Loucy (cell line): ENCODE measurements at regions not wholly inside any gene's neighbourhood (a gene's known extent, or its start where the extent isn't known, plus 50 kb on each side); places are given as distances from the start of the nearest gene placed in this dataset.

Experiments
- H2AFZ ChIP-seq: fragments of 200-600 bp; sonication (generic); 2 replicates; pipeline ENCODE4 v1.6.0; 2016; ENCODE audit warnings: antibody characterized with exemption, mild to moderate bottlenecking, low read length, moderate library complexity
- H3F3A ChIP-seq: fragments of 200-600 bp; 2 replicates; pipeline ENCODE4 v1.6.0; 2016; ENCODE audit warnings: antibody characterized with exemption, low read depth, mild to moderate bottlenecking
- H3K27me3 ChIP-seq: fragments of 200-600 bp; sonication (generic); 2 replicates; pipeline ENCODE4 v1.6.1; 2014; ENCODE audit warnings: low read length, mild to moderate bottlenecking; ENCODE audit not compliant: insufficient read depth, poor library complexity, severe bottlenecking
- H3K36me3 ChIP-seq: fragments of 200-600 bp; sonication (generic); 2 replicates; pipeline ENCODE4 v1.6.1; 2016; ENCODE audit warnings: low read length; ENCODE audit not compliant: insufficient read depth
- H3K4me1 ChIP-seq: fragments of 200-600 bp; sonication (generic); 2 replicates; pipeline ENCODE4 v1.5.1; 2014; ENCODE audit warnings: low read length, mild to moderate bottlenecking; ENCODE audit not compliant: insufficient read depth, poor library complexity, severe bottlenecking
- H3K4me2 ChIP-seq: fragments of 200-600 bp; sonication (generic); 2 replicates; pipeline ENCODE4 v1.6.0; 2014; ENCODE audit warnings: antibody characterized with exemption, low read length, low read depth, mild to moderate bottlenecking; ENCODE audit not compliant: poor library complexity, severe bottlenecking
- H3K4me3 ChIP-seq: fragments of 200-600 bp; sonication (generic); 2 replicates; pipeline ENCODE4 v1.5.1; 2014; ENCODE audit warnings: low read length, mild to moderate bottlenecking, mixed read lengths; ENCODE audit not compliant: poor library complexity, severe bottlenecking
- H3K79me2 ChIP-seq: fragments of 200-600 bp; sonication (generic); 2 replicates; pipeline ENCODE4 v1.6.1; 2014; ENCODE audit warnings: low read length; ENCODE audit not compliant: insufficient read depth
- H3K9ac ChIP-seq: fragments of 200-600 bp; sonication (generic); 2 replicates; pipeline ENCODE4 v1.6.0; 2014; ENCODE audit warnings: mild to moderate bottlenecking, low read depth, low read length, moderate library complexity; ENCODE audit not compliant: poor library complexity, severe bottlenecking
- H3K9me2 ChIP-seq: fragments of 200-600 bp; sonication (generic); replicated peaks from 2 replicates; pipeline ENCODE4 v1.6.1; 2016; ENCODE audit warnings: low read depth, low read length, mixed read lengths
- H3K9me3 ChIP-seq: fragments of 200-600 bp; sonication (generic); 2 replicates; pipeline ENCODE4 v1.6.1; 2014; ENCODE audit warnings: mild to moderate bottlenecking, antibody characterized with exemption, low read length, low read depth; ENCODE audit not compliant: insufficient read depth
- H4K20me1 ChIP-seq: fragments of 200-600 bp; sonication (generic); 2 replicates; pipeline ENCODE4 v1.6.0; 2014; ENCODE audit warnings: antibody characterized with exemption, low read length, mild to moderate bottlenecking; ENCODE audit not compliant: insufficient read depth, poor library complexity, severe bottlenecking
- EZH2phosphoT487 ChIP-seq: fragments of 200-600 bp; IDR thresholded peaks from 2 replicates; pipeline ENCODE4 v1.6.1; 2018; ENCODE audit warnings: antibody characterized with exemption, mild to moderate bottlenecking, moderate library complexity, borderline replicate concordance
- TF ChIP-seq, protein P1 (sequence below): fragments of 200-600 bp; sonication (generic); conservative IDR thresholded peaks from 2 replicates; pipeline ENCODE4 v1.5.1; 2014; ENCODE audit warnings: mild to moderate bottlenecking, antibody characterized with exemption, low read length

DNA sequence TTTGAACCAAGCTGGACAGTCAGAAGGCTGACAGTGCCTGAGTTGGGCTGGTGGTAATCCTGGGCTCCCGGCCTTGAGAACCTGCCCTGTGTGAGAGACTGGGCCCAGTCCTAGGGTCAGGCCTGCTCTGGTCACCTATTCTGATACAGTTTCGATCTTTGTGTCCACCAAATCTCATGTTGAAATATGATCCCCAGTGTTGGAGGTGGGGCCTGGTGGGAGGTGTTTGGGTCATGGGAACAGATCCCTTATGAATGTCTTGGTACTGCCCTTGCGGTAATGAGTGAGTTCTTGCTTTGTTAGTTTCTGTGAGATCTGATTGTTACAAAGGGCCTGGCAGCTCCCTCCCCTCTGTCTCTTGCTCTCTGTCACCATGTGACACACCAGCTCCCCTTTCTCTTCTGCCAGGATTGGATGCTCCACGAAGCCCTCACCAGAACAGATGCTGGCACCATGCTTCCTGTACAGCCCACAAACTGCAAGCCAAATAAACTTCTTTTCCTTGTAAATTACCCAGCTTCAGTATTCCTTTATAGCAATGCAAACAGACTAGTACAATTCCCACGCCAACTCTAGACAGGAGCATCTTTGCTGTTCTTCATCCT, 111.8 kb upstream of the ZNF438 start:
- no peak for TF ChIP-seq EZH2phosphoT487
- TF ChIP-seq, protein P1, sequence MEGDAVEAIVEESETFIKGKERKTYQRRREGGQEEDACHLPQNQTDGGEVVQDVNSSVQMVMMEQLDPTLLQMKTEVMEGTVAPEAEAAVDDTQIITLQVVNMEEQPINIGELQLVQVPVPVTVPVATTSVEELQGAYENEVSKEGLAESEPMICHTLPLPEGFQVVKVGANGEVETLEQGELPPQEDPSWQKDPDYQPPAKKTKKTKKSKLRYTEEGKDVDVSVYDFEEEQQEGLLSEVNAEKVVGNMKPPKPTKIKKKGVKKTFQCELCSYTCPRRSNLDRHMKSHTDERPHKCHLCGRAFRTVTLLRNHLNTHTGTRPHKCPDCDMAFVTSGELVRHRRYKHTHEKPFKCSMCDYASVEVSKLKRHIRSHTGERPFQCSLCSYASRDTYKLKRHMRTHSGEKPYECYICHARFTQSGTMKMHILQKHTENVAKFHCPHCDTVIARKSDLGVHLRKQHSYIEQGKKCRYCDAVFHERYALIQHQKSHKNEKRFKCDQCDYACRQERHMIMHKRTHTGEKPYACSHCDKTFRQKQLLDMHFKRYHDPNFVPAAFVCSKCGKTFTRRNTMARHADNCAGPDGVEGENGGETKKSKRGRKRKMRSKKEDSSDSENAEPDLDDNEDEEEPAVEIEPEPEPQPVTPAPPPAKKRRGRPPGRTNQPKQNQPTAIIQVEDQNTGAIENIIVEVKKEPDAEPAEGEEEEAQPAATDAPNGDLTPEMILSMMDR = no peak
- Histone ChIP-seq H3K79me2 (no peaks in the 10 kb centered on the region), H3K36me3 (no peaks in the 10 kb centered on the region), H3K9me3 (no peaks in the 10 kb centered on the region), H3F3A (no peaks in the 10 kb centered on the region), H3K4me2 (peak overlapping the region; percentile 45), H3K4me3 (no peak overlapping the region), H3K9me2 (no peaks in the 10 kb centered on the region), H3K27me3 (no peaks in the 10 kb centered on the region), H3K4me1 (peaks cover 28% of the 10 kb centered on the region), H2AFZ (peak overlapping the region; percentile 54), H4K20me1 (no peaks in the 10 kb centered on the region), H3K9ac (no peak overlapping the region)

DNA sequence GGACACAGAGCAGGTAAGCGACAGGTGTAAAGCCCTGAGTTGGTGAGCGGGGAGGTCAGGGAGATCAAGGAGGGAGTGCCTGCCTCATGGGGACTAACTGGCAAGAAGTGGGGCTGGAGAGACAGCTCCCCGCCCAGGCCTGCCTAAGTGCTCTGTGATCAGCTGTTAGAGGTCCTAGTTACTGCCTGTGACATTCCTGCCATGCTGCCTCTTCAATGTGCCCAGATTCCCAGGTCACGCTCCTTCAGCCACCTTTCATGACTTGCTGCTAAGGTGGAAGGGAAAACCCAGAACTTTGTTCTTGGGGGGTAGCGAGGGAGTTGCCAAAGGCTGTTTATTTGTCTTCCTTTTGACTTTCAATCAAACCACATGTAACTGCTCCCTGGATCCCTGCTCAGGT, 114.3 kb upstream of the ZNF438 start:
- H3K4me3 ChIP-seq = no peak overlapping the region
- no peaks in the 10 kb centered on the region for H3F3A ChIP-seq
- no peak for TF ChIP-seq EZH2phosphoT487
- H3K4me2 ChIP-seq = no peak overlapping the region
- no peaks in the 10 kb centered on the region for H3K9me2 ChIP-seq
- H3K79me2 ChIP-seq = no peaks in the 10 kb centered on the region
- no peaks in the 10 kb centered on the region for H3K27me3 ChIP-seq
- no peaks in the 10 kb centered on the region for H3K9me3 ChIP-seq
- peaks cover 28% of the 10 kb centered on the region for H3K4me1 ChIP-seq
- no peaks in the 10 kb centered on the region for H3K36me3 ChIP-seq
- no peak overlapping the region for H2AFZ ChIP-seq
- H3K9ac ChIP-seq = no peak overlapping the region
- no peaks in the 10 kb centered on the region for H4K20me1 ChIP-seq

DNA sequence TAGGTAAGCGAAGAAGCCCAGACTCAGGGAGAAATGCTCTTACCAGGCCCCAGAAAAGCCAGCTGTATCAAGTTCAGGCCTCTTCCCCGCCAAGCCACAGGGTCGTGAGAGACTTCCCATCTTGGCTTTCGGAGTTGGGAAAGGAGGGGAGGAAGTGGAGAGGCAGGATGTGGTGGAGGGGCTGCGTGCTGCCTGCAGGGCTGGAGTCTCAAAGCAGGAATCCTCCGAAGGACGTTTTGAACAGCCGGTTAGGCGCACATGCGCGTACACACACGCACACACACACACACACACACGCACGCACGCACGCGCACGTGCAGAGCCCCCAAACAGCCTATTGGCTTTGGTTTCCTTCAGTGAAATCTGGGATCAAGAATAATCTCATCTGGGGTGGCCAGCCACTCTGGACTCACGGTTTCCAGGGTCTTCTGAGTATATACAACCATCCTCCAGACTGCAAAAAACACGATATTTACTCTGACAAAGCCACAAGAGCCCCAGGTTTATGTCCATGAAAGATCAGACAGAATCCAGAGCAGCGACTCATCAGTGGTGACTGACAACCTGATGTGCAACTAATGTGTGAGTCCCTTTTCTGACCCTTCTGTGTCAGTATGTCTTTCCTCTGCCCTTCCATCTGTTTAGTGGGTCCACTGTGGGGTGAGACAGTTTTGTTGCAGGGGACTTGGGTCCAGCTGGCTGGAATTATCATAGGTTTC, 115.0 kb upstream of the ZNF438 start:
- H2AFZ ChIP-seq = no peak overlapping the region
- no peaks in the 10 kb centered on the region for H3K9me2 ChIP-seq
- H4K20me1 ChIP-seq = no peaks in the 10 kb centered on the region
- H3K4me1 ChIP-seq = peaks cover 28% of the 10 kb centered on the region
- H3K4me3 ChIP-seq = no peak overlapping the region
- TF ChIP-seq, protein P1 = no peak
- no peak for TF ChIP-seq EZH2phosphoT487
- no peaks in the 10 kb centered on the region for H3K79me2 ChIP-seq
- no peaks in the 10 kb centered on the region for H3K9me3 ChIP-seq
- no peak overlapping the region for H3K4me2 ChIP-seq
- H3K36me3 ChIP-seq = no peaks in the 10 kb centered on the region
- H3K9ac ChIP-seq = no peak overlapping the region
- H3K27me3 ChIP-seq = no peaks in the 10 kb centered on the region
- H3F3A ChIP-seq = no peaks in the 10 kb centered on the region
